SK-N-SH treated with all-trans-retinoic acid at 6 μM for 48 hours (cell line): ENCODE measurements at regions not wholly inside any gene's neighbourhood (a gene's known extent, or its start where the extent isn't known, plus 50 kb on each side); places are given as distances from the start of the nearest gene placed in this dataset.

Experiments
- ISL1 ChIP-seq: fragments of 250-450 bp; sonication (Bioruptor Pico); IDR thresholded peaks from 2 replicates; pipeline ENCODE4 v2.1.2; 2022; ENCODE audit warnings: mild to moderate bottlenecking, moderate library complexity
- RARB ChIP-seq: fragments of 250-450 bp; sonication (Bioruptor Pico); IDR thresholded peaks from 2 replicates; pipeline ENCODE4 v1.8.0; 2021; ENCODE audit warnings: mild to moderate bottlenecking, moderate library complexity
- TCF4 ChIP-seq: fragments of 250-450 bp; sonication (Bioruptor Pico); IDR thresholded peaks from 2 replicates; pipeline ENCODE4 v1.8.0; 2021; ENCODE audit warnings: mild to moderate bottlenecking, moderate library complexity, borderline replicate concordance
- TOX ChIP-seq: fragments of 250-450 bp; sonication (Bioruptor Pico); IDR thresholded peaks from 2 replicates; pipeline ENCODE4 v1.8.0; 2021; ENCODE audit warnings: mild to moderate bottlenecking, moderate library complexity, borderline replicate concordance
- ZFP3 ChIP-seq: fragments of 250-450 bp; sonication (Bioruptor Pico); IDR thresholded peaks from 2 replicates; pipeline ENCODE4 v1.5.0; 2020; ENCODE audit warnings: mild to moderate bottlenecking, moderate library complexity
- ZFP30 ChIP-seq: fragments of 450-650 bp; formaldehyde crosslinking; IDR thresholded peaks from 2 replicates; pipeline ENCODE4 v1.5.0; 2022; ENCODE audit warnings: mild to moderate bottlenecking, moderate library complexity

GRCh38 chr12:42926232-42926631, 336.7 kb upstream of the PRICKLE1 start:
- no peak for TF ChIP-seq RARB (CRISPR knock-in tag)
- no peak for TF ChIP-seq ISL1
- TF ChIP-seq TCF4, result no peak
- TF ChIP-seq ZFP3 (CRISPR knock-in tag), result no peak
- no peak for TF ChIP-seq ZFP30
- TF ChIP-seq TOX (CRISPR knock-in tag), result no peak
